Fibroblast of lung (primary cell): ENCODE measurements at regions not wholly inside any gene's neighbourhood (a gene's known extent, or its start where the extent isn't known, plus 50 kb on each side); places are given as distances from the start of the nearest gene placed in this dataset.

Experiments used
- DNase-seq, 2 donors: peaks; one replicate each; pipeline versions ENCODE4 v3.0.0 to v3.0.0-alpha.2; 2010; ENCODE audit warnings: low read depth in 2 of 2
- H2AFZ ChIP-seq: 2 replicates; pipeline ENCODE4 v1.5.1; 2012; ENCODE audit warnings: low read length, control low read depth, inconsistent platforms
- H3K27ac ChIP-seq: 2 replicates; pipeline ENCODE4 v1.5.1; 2011; ENCODE audit warnings: low read length, control low read depth; ENCODE audit not compliant: insufficient read depth
- H3K27me3 ChIP-seq: 2 replicates; pipeline ENCODE4 v1.5.1; 2011; ENCODE audit warnings: mild to moderate bottlenecking, low read length; ENCODE audit not compliant: control insufficient read depth, insufficient read depth
- H3K36me3 ChIP-seq: 2 replicates; pipeline ENCODE4 v1.5.1; 2011; ENCODE audit warnings: low read length; ENCODE audit not compliant: control insufficient read depth, insufficient read depth
- H3K4me1 ChIP-seq: 2 replicates; pipeline ENCODE4 v1.5.1; 2011; ENCODE audit warnings: low read length; ENCODE audit not compliant: control insufficient read depth, insufficient read depth; ENCODE audit errors: extremely low read depth
- H3K4me2 ChIP-seq: 2 replicates; pipeline ENCODE4 v1.5.1; 2011; ENCODE audit warnings: low read length, control low read depth; ENCODE audit not compliant: insufficient read depth; ENCODE audit errors: extremely low read depth
- H3K4me3 ChIP-seq, 4 experiments: fragments of 200-600 bp in 1 of 4; sonication (generic) in 1 of 4; replicated peaks in 1 of 4; 2 replicates each; pipeline ENCODE4 v1.5.1; 2011 to 2016; ENCODE audit warnings: low read length in 4 of 4, low read depth in 3 of 4, mild to moderate bottlenecking in 3 of 4, control low read depth in 2 of 4, inconsistent platforms in 1 of 4, mixed read lengths in 1 of 4; ENCODE audit not compliant: insufficient read depth in 1 of 4; ENCODE audit errors: control extremely low read depth in 1 of 4
- H3K79me2 ChIP-seq: 2 replicates; pipeline ENCODE4 v1.5.1; 2012; ENCODE audit warnings: mild to moderate bottlenecking, low read length, inconsistent platforms; ENCODE audit not compliant: control insufficient read depth, insufficient read depth
- H3K9ac ChIP-seq: 2 replicates; pipeline ENCODE4 v1.5.1; 2011; ENCODE audit warnings: mild to moderate bottlenecking, low read length, control low read depth; ENCODE audit not compliant: insufficient read depth
- H3K9me3 ChIP-seq: 2 replicates; pipeline ENCODE4 v1.5.1; 2012; ENCODE audit warnings: low read depth, low read length; ENCODE audit not compliant: control insufficient read depth, insufficient read depth
- H4K20me1 ChIP-seq: 2 replicates; pipeline ENCODE4 v1.5.1; 2011; ENCODE audit warnings: low read length; ENCODE audit not compliant: control insufficient read depth, insufficient read depth; ENCODE audit errors: extremely low read depth
- CTCF ChIP-seq, 2 donors: IDR thresholded peaks in 1 of 2; conservative IDR thresholded peaks in 1 of 2; 1 replicate in 1 of 2; 2 replicates in 1 of 2; pipeline ENCODE4 v1.5.1; 2011 to 2012; ENCODE audit warnings: low read length in 2 of 2, control low read depth in 1 of 2, inconsistent platforms in 1 of 2, low read depth in 1 of 2, mild to moderate bottlenecking in 1 of 2
- EZH2 ChIP-seq: IDR thresholded peaks from 2 replicates; pipeline ENCODE4 v1.5.1; 2012; ENCODE audit warnings: low read length, control low read depth, mild to moderate bottlenecking; ENCODE audit errors: missing control alignments

- Histone ChIP-seq H4K20me1 (no peaks in the 10 kb centered on the region), H3K9ac (no peak overlapping the region), H3K36me3 (no peaks in the 10 kb centered on the region), H3K79me2 (no peaks in the 10 kb centered on the region), H3K4me2 (no peak overlapping the region), H3K9me3 (no peaks in the 10 kb centered on the region), H3K27me3 (peaks cover 2% of the 10 kb centered on the region), H2AFZ (no peak overlapping the region), H3K4me3 (no peak overlapping the region), H3K27ac (no peak overlapping the region), H3K4me1 (no peaks in the 10 kb centered on the region)
- TF ChIP-seq CTCF (conservative IDR thresholded peaks at IDR 0.05 in 1 of 2, IDR thresholded peaks at IDR 0.05 in 1 of 2; ENCODE audit: low read depth in 1 of 2, low read length in 2 of 2) (no peak), EZH2 (no peak)
- DNase-seq = no peak
Measured at GRCh38 chr7:42852531-42852930, 59.3 kb downstream of the C7orf25 start.

GRCh38 chr7:42843205-42843800, 68.6 kb downstream of the C7orf25 start:
- Histone ChIP-seq H2AFZ (peak overlapping the region; percentile 59), H3K9ac (no peak overlapping the region), H3K27me3 (peaks cover 3% of the 10 kb centered on the region), H3K9me3 (no peaks in the 10 kb centered on the region), H3K36me3 (no peaks in the 10 kb centered on the region), H3K4me2 (peak overlapping the region; percentile 73), H3K4me1 (no peaks in the 10 kb centered on the region), H3K79me2 (no peaks in the 10 kb centered on the region), H3K4me3 (peak overlapping the region in 2 of 4 experiments; percentile 33 to 48), H3K27ac (no peak overlapping the region), H4K20me1 (no peaks in the 10 kb centered on the region)
- peak; percentile 26 to 61 for DNase-seq
- TF ChIP-seq CTCF (conservative IDR thresholded peaks at IDR 0.05 in 1 of 2, IDR thresholded peaks at IDR 0.05 in 1 of 2; ENCODE audit: low read depth in 1 of 2, low read length in 2 of 2) (peak; percentile 70 to 77), EZH2 (no peak)

- Histone ChIP-seq H3K27ac (no peak overlapping the region), H3K27me3 (no peaks in the 10 kb centered on the region), H4K20me1 (no peaks in the 10 kb centered on the region), H3K9ac (no peak overlapping the region), H3K36me3 (no peaks in the 10 kb centered on the region), H3K4me2 (no peak overlapping the region), H3K79me2 (no peaks in the 10 kb centered on the region), H2AFZ (no peak overlapping the region), H3K4me3 (no peak overlapping the region), H3K9me3 (no peaks in the 10 kb centered on the region), H3K4me1 (peaks cover 4% of the 10 kb centered on the region)
- DNase-seq = peak in 1 of 2 donors; percentile 38
- TF ChIP-seq EZH2 = no peak
- TF ChIP-seq CTCF (conservative IDR thresholded peaks at IDR 0.05 in 1 of 2, IDR thresholded peaks at IDR 0.05 in 1 of 2; ENCODE audit: low read depth in 1 of 2, low read length in 2 of 2) = no peak
Measured at GRCh38 chr7:42834676-42835075, 77.2 kb downstream of the C7orf25 start.
